ENCODE measurements at regions not wholly inside any gene's neighbourhood (a gene's known extent, or its start where the extent isn't known, plus 50 kb on each side); places are given as distances from the start of the nearest gene placed in this dataset.

- TF ChIP-seq CTCF (conservative IDR thresholded peaks at IDR 0.05) (no peak), ZFX (IDR thresholded peaks at IDR 0.05) (no peak)
Measured at GRCh38 chr12:126428769-126429168, 1363.5 kb downstream of the AACS start.
